ENCODE measurements at regions not wholly inside any gene's neighbourhood (a gene's known extent, or its start where the extent isn't known, plus 50 kb on each side); places are given as distances from the start of the nearest gene placed in this dataset.

- H3K27ac ChIP-seq (ENCODE audit: insufficient read depth, low read depth, low read length), result no peak overlapping the region
- no peak overlapping the region for H3K4me3 ChIP-seq (replicated peaks in 1 of 3; ENCODE audit: insufficient read depth in 1 of 3, low read depth in 1 of 3, low read length in 3 of 3)
- dilution Hi-C loops (cut with MboI; ENCODE audit: extremely low pct_ligation_motif_present, low sequenced_read_pairs), result no loop called here
- BruUV-seq (replicated peaks), result no TSS peak
- POLR2A ChIA-PET, result no interaction called here
- H4K20me1 ChIP-seq (replicated peaks; ENCODE audit: control insufficient read depth, extremely low read depth, insufficient read depth, low read length), result no peaks in the 10 kb centered on the region
- no peaks in the 10 kb centered on the region for H3K36me3 ChIP-seq (ENCODE audit: control insufficient read depth in 2 of 2, extremely low read depth in 1 of 2, insufficient read depth in 2 of 2, low read length in 2 of 2)
- DNase-seq (ENCODE audit: low read depth, low spot score) (no peak), FAIRE-seq (no peak)
- H3K4me1 ChIP-seq (ENCODE audit: control insufficient read depth, extremely low read depth, insufficient read depth, low read length), result no peaks in the 10 kb centered on the region
- no peaks in the 10 kb centered on the region for H3K9me1 ChIP-seq (replicated peaks; ENCODE audit: control insufficient read depth, extremely low read depth, insufficient read depth, low read length)
- no peak overlapping the region for H3K9ac ChIP-seq (replicated peaks; ENCODE audit: extremely low read depth, insufficient read depth, low read length)
- CTCF ChIA-PET, result no interaction called here
- no peak overlapping the region for H2AFZ ChIP-seq (ENCODE audit: low read depth, low read length)
- H3K27me3 ChIP-seq (ENCODE audit: control insufficient read depth in 2 of 2, insufficient read depth in 2 of 2, low read length in 2 of 2), result no peaks in the 10 kb centered on the region
- H3K79me2 ChIP-seq (ENCODE audit: control insufficient read depth, insufficient read depth, low read length), result no peaks in the 10 kb centered on the region
- TF ChIP-seq FOS (IDR thresholded peaks at IDR 0.05; ENCODE audit: borderline replicate concordance, insufficient read depth, low read length) (no peak), POLR2AphosphoS5 (IDR thresholded peaks at IDR 0.05; ENCODE audit: insufficient read depth, low read depth, low read length) (no peak), JUN (IDR thresholded peaks at IDR 0.05; ENCODE audit: borderline replicate concordance, insufficient read depth, insufficient read length, low read depth) (no peak)
- TF ChIP-seq, protein P1, sequence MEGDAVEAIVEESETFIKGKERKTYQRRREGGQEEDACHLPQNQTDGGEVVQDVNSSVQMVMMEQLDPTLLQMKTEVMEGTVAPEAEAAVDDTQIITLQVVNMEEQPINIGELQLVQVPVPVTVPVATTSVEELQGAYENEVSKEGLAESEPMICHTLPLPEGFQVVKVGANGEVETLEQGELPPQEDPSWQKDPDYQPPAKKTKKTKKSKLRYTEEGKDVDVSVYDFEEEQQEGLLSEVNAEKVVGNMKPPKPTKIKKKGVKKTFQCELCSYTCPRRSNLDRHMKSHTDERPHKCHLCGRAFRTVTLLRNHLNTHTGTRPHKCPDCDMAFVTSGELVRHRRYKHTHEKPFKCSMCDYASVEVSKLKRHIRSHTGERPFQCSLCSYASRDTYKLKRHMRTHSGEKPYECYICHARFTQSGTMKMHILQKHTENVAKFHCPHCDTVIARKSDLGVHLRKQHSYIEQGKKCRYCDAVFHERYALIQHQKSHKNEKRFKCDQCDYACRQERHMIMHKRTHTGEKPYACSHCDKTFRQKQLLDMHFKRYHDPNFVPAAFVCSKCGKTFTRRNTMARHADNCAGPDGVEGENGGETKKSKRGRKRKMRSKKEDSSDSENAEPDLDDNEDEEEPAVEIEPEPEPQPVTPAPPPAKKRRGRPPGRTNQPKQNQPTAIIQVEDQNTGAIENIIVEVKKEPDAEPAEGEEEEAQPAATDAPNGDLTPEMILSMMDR (IDR thresholded peaks at IDR 0.05; ENCODE audit: extremely low read depth in 1 of 2, insufficient read depth in 1 of 2, low read depth in 1 of 2, low read length in 2 of 2), result no peak
- TF ChIP-seq, protein P2, sequence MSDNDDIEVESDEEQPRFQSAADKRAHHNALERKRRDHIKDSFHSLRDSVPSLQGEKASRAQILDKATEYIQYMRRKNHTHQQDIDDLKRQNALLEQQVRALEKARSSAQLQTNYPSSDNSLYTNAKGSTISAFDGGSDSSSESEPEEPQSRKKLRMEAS (IDR thresholded peaks at IDR 0.05; ENCODE audit: insufficient read depth, insufficient read length), result no peak
- peaks cover 2% of the 10 kb centered on the region for H3K9me3 ChIP-seq (replicated peaks; ENCODE audit: control insufficient read depth, insufficient read depth, low read length)
- no peak overlapping the region for H3K4me2 ChIP-seq (ENCODE audit: insufficient read depth, low read length)
- intact Hi-C loops (cut with micrococcal nuclease), result no loop called here
Measured at GRCh38 chr4:23957465-23957864, 67.6 kb upstream of the PPARGC1A start.

All from endothelial cell of umbilical vein (primary cell).